ENCODE measurements at regions not wholly inside any gene's neighbourhood (a gene's known extent, or its start where the extent isn't known, plus 50 kb on each side); places are given as distances from the start of the nearest gene placed in this dataset.

GRCh38 chr6:54617730-54618129 is 228.8 kb upstream of the FAM83B start:
- Histone ChIP-seq H3K36me3 (ENCODE audit: control insufficient read depth, low read length) (no peaks in the 10 kb centered on the region), H3K27ac (ENCODE audit: low read depth, low read length) (no peak overlapping the region), H3K79me2 (ENCODE audit: control insufficient read depth, low read length) (no peaks in the 10 kb centered on the region), H3K4me2 (ENCODE audit: low read length) (no peak overlapping the region), H3K4me3 (ENCODE audit: low read length) (no peak overlapping the region), H3K4me1 (ENCODE audit: control insufficient read depth, low read length) (no peaks in the 10 kb centered on the region), H3K9me3 (ENCODE audit: control insufficient read depth, insufficient read depth, low read length) (no peaks in the 10 kb centered on the region), H4K20me1 (ENCODE audit: control insufficient read depth, insufficient read depth, low read depth, low read length) (no peaks in the 10 kb centered on the region), H3K9me2 (replicated peaks; ENCODE audit: control insufficient read depth, low read length) (no peaks in the 10 kb centered on the region), H3K27me3 (ENCODE audit: control insufficient read depth, low read length) (no peaks in the 10 kb centered on the region), H3F3A (ENCODE audit: control insufficient read depth, insufficient read depth) (no peaks in the 10 kb centered on the region)
- TF ChIP-seq CTCF (IDR thresholded peaks at IDR 0.05; ENCODE audit: low read depth, low read length, poor library complexity, severe bottlenecking) (no peak), EZH2phosphoT487 (IDR thresholded peaks at IDR 0.05; ENCODE audit: borderline replicate concordance, low read length) (no peak)

- Histone ChIP-seq H3K79me2 (ENCODE audit: control insufficient read depth, low read length) (no peaks in the 10 kb centered on the region), H4K20me1 (ENCODE audit: control insufficient read depth, insufficient read depth, low read depth, low read length) (no peaks in the 10 kb centered on the region), H3K27ac (ENCODE audit: low read depth, low read length) (no peak overlapping the region), H3K27me3 (ENCODE audit: control insufficient read depth, low read length) (no peaks in the 10 kb centered on the region), H3K4me3 (ENCODE audit: low read length) (no peak overlapping the region), H3K9me3 (ENCODE audit: control insufficient read depth, insufficient read depth, low read length) (no peaks in the 10 kb centered on the region), H3K36me3 (ENCODE audit: control insufficient read depth, low read length) (no peaks in the 10 kb centered on the region), H3F3A (ENCODE audit: control insufficient read depth, insufficient read depth) (no peaks in the 10 kb centered on the region), H3K4me1 (ENCODE audit: control insufficient read depth, low read length) (no peaks in the 10 kb centered on the region), H3K4me2 (ENCODE audit: low read length) (no peak overlapping the region), H3K9me2 (replicated peaks; ENCODE audit: control insufficient read depth, low read length) (no peaks in the 10 kb centered on the region)
- TF ChIP-seq CTCF (IDR thresholded peaks at IDR 0.05; ENCODE audit: low read depth, low read length, poor library complexity, severe bottlenecking) (no peak), EZH2phosphoT487 (IDR thresholded peaks at IDR 0.05; ENCODE audit: borderline replicate concordance, low read length) (no peak)
These were observed 228.0 kb upstream of the FAM83B start for GRCh38 chr6:54618572-54618971.

GRCh38 chr6:54619102-54619501 is 227.5 kb upstream of the FAM83B start:
- H3K4me3 ChIP-seq (ENCODE audit: low read length), result no peak overlapping the region
- H3K36me3 ChIP-seq (ENCODE audit: control insufficient read depth, low read length), result no peaks in the 10 kb centered on the region

More at GRCh38 chr6:54619102-54619501, 227.5 kb upstream of the FAM83B start:
- no peaks in the 10 kb centered on the region for H3F3A ChIP-seq (ENCODE audit: control insufficient read depth, insufficient read depth)
- TF ChIP-seq EZH2phosphoT487 (IDR thresholded peaks at IDR 0.05; ENCODE audit: borderline replicate concordance, low read length), result no peak
- no peak for TF ChIP-seq CTCF (IDR thresholded peaks at IDR 0.05; ENCODE audit: low read depth, low read length, poor library complexity, severe bottlenecking)
- H3K27ac ChIP-seq (ENCODE audit: low read depth, low read length), result no peak overlapping the region
- H3K9me2 ChIP-seq (replicated peaks; ENCODE audit: control insufficient read depth, low read length), result no peaks in the 10 kb centered on the region
- H4K20me1 ChIP-seq (ENCODE audit: control insufficient read depth, insufficient read depth, low read depth, low read length), result no peaks in the 10 kb centered on the region
- H3K79me2 ChIP-seq (ENCODE audit: control insufficient read depth, low read length), result no peaks in the 10 kb centered on the region
- no peaks in the 10 kb centered on the region for H3K9me3 ChIP-seq (ENCODE audit: control insufficient read depth, insufficient read depth, low read length)
- no peaks in the 10 kb centered on the region for H3K27me3 ChIP-seq (ENCODE audit: control insufficient read depth, low read length)
- H3K4me1 ChIP-seq (ENCODE audit: control insufficient read depth, low read length), result no peaks in the 10 kb centered on the region
- H3K4me2 ChIP-seq (ENCODE audit: low read length), result no peak overlapping the region

Data from DOHH2 (cell line).